Stimulated activated CD8-positive, alpha-beta memory T cell treated with anti-CD3 and anti-CD28 coated beads, Interleukin-15, amount 100 ng/mL, for 1 hour (primary cell): ENCODE measurements at regions not wholly inside any gene's neighbourhood (a gene's known extent, or its start where the extent isn't known, plus 50 kb on each side); places are given as distances from the start of the nearest gene placed in this dataset.
"Not testable (repeated sequence)": the region's sequence is repeated elsewhere in the genome, so short reads cannot be mapped to it uniquely, and the experiment has no call there.

Experiments used
- DNase-seq: peaks from one replicate; pipeline ENCODE4 v3.0.0-alpha.2; 2020; ENCODE audit warnings: low read depth

DNA sequence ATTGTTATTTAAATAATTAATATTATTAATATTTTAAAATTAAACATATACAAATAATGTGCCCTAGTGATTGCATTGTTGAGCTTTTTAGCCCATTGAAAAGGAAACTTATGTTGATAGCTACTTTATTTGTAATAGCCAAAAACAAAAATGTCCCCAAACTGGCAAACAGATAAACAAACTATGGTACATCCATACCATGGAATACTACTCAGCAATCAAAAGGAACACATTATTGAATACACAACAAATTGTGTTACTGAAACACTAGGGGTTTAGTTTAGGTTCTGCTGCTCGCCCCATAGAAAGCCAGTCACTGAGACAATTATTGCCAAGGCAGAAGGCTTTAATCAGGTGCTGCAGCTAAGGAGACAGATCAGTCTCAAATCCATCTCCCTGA lies 239.7 kb upstream of the KITLG start:
- no peak for DNase-seq

GRCh38 chr12:88816201-88816600 lies 235.9 kb upstream of the KITLG start:
- no peak for DNase-seq

DNA sequence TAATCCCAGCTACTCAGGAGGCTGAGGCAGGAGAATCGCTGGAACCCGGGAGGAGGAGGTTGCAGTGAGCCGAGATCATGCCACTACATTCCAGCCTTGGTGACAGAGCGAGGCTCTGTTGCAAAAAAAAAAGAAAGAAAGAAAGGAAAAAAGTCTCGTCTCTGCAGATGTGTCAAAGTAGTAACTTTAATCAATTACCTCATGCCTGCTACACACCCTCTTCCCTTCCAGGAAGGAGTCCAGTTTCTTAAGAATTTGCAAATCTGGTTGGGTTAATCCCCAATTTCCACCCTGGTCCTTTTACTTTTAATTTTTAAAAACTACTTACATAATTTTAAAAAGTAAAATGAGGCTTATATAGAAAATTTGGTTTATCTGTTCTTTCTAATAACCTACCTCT lies 234.5 kb upstream of the KITLG start:
- no peak for DNase-seq

DNA sequence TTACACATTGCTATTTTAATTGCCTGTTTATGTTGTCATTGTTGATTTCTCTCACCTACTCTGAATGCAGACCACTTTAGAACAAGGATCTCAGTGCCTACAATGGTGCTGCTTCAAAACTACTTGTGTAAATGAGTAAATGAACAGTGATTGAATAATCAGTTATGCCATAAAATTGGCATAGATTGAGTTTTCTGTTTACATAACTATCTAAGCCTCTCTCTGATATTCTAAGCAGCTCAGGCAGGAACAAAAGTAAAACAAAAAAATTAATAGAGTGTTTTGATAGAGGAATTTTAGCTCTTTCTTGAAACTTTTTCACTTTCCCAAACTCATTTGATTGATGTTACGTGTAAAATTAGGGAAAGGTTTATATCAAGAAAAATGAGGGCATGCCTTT lies 232.3 kb upstream of the KITLG start:
- DNase-seq = no peak

GRCh38 chr12:88810806-88811205 lies 230.5 kb upstream of the KITLG start:
- no peak for DNase-seq

GRCh38 chr12:88809841-88810240 lies 229.6 kb upstream of the KITLG start:
- not testable (repeated sequence) for DNase-seq

DNA sequence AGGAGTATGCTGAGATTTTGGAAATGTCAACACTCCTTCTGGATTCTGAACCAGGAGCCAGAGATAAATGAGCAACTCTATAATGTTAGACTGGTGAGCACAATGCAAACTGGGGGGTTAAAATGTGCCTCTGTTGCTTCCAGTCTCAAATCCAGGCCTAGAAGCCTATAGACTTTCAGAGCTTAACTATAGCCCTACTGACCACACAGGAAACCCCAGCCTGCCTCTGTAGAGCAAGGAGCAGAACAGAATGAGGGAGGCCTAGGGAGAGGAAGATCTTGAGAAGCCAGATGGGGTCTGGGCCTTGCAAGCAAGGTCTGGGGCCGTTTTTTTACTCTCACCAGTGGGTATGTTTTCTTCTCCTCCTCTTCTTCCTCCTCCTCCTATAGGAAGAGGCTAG lies 225.4 kb upstream of the KITLG start:
- DNase-seq = no peak

DNA sequence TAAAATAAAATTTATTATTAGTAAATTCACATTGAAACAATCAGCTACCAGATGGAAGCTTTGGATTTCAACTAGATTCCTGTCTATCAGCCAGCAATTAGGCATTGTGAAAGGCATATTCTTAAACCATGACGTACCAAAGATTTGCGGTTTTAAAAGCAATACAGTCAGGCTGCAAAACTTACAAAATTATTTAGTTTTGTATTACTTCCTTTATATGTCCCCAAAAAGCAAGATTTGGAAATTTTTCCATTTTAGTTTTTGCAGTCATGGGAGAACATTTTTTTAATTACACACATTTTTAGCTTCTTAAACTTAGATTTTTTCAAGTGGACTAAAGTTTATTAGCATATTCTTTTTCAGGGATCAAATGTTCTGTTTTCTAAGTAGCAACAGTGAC lies 225.0 kb upstream of the KITLG start:
- no peak for DNase-seq

DNA sequence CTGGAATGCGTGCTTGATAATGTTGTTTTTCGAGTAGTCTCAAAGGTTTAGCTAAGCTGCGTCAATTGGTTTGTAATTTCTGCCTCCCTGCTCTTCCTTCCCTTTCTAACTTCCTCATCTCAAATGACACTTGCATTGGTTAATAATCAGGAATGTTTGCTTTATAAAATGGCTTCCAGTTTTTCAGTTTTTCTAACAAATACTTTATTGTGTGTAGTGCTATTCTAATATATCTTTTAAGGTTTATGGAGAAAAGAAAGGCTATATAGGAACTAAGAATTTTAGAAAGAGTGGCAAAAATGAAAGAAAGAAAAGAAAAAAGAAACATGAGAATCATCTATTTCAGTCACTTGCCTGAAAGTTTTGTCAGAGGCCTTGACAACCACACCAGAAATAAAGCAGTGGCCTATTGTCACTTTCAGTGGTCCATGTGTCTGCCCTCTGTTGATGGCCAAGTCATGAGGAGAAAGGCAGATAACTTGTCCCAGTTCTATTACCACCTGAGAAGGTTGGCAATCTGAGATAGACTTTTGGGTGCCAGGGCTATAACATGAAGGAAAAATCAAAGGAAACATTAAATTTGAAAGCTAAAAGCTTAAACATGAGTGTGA lies 221.9 kb upstream of the KITLG start:
- DNase-seq = no peak

DNA sequence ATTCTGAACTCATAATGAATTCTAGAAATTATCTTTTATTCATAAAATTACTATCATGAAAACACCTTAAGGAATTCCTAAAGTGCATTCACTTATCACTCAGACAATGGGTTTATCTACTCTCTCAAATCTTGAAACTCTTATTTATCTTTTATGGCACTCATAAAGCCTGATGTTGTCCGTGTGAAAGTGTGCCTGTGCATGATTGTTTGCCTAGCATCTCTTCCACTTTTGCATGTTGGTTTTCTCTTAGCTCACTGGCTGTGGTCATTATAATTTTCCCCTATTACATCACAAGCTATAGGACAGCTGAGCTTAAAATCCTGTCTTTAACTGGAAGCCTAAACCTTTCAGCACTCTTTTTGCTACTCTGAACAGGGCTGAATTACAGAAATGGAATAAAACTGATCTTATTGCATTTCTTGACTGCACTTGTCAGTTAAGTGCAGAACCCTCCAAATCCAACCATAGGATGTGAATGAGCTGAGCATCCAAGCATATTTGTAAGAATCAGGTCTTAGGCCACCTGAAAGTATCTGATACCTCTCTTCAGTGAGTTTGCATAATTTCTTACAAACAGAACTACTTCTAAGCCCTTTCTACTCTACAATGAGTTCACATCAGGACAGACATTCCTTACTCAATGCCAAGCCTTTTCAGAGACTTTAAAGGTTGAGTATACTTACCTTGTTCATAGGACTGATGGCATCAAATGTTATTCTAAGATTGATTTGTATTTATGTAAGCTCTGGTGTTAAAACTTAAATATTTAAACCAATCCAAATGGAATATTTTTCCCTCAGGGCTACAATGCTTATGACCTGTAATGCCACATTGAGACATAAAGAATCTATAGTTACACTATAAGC lies 221.2 kb upstream of the KITLG start:
- DNase-seq = no peak

DNA sequence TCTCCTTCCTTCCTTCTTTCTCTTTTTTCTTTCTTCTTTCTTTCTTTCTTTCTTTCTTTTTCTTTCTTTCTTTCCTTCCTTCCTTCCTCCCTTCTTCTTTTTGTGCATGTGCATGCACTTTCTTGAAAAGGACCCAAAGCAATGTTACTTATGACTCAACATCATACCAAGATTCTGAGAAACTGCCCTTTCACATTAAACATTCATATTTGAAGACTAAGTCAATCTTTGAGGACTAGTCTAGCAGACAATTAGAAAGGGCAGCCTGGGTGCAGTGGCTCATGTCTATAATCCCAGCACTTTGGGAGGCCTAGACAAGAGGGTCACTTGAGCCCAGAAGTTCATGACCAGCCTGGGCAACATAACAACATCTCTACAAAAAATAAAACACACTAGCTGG lies 212.8 kb upstream of the KITLG start:
- DNase-seq = no peak

DNA sequence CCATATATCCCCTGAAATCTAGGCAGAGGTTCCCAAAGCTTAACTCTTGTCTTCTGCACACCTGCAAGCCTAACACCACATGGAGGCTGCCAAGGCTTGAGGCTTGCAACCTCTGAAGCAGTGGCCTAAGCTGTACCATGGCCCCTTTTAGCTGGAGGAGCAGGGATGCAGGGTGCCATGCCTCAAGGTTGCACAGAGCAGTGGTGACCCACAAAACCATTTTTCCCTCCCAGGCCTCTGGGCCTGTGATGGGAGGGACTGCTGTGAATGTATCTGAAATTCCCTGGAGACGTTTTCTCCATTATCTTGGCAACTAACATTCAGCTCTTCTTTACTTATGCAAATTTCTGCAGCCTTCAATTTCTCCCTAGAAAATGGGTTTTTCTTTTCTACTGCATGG lies 210.0 kb upstream of the KITLG start:
- no peak for DNase-seq

DNA sequence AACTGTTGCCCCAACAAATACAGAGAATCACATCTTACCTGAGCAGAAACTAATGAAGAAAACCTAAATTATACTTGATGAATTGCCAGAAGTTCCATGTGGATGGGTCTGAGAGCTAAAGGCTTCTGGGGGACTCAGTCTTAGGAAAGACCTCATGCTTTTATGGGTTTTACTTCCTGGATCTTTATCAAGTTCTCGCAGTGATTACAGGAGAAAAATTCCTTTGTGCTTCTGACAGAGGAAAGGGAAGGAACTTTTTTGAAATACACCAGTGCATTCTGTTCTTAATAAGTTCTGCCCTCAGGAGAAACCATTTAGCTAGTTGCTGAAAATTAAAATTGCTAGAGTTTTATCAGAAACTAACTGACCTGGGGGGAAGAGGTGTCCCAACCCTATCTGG lies 203.9 kb upstream of the KITLG start:
- DNase-seq = no peak

GRCh38 chr12:88782351-88782750 lies 202.1 kb upstream of the KITLG start:
- DNase-seq = no peak

GRCh38 chr12:88781909-88782308 lies 201.6 kb upstream of the KITLG start:
- no peak for DNase-seq

- DNase-seq = no peak
These were observed 197.8 kb upstream of the KITLG start for GRCh38 chr12:88778064-88778463.

DNA sequence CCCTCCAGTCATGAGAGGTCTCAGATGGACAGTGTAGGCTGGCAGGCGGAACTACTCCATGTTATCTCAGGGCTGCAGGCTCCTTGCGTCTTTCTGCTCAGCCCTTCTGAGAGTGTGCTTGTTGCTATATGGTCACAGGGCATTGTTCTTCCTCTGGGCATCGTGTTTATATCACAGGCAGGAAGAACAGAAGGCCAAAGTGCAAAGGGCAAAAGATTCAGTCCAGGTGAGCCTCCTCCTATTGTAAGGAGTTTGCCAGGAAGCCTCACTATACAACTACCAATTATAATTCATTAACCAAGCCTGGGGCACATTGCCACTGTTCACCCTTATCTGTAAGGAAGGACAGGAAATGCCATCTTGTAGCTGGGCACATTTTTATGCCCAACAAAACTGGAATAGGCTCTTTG lies 195.5 kb upstream of the KITLG start:
- no peak for DNase-seq

GRCh38 chr12:88767699-88768098 lies 187.4 kb upstream of the KITLG start:
- no peak for DNase-seq

GRCh38 chr12:88764781-88765480 lies 184.7 kb upstream of the KITLG start:
- DNase-seq = no peak

- DNase-seq = no peak
These were observed 183.3 kb upstream of the KITLG start for GRCh38 chr12:88763536-88764100.

GRCh38 chr12:88758176-88758575 lies 177.9 kb upstream of the KITLG start:
- no peak for DNase-seq

GRCh38 chr12:88756917-88757316 lies 176.6 kb upstream of the KITLG start:
- no peak for DNase-seq

DNA sequence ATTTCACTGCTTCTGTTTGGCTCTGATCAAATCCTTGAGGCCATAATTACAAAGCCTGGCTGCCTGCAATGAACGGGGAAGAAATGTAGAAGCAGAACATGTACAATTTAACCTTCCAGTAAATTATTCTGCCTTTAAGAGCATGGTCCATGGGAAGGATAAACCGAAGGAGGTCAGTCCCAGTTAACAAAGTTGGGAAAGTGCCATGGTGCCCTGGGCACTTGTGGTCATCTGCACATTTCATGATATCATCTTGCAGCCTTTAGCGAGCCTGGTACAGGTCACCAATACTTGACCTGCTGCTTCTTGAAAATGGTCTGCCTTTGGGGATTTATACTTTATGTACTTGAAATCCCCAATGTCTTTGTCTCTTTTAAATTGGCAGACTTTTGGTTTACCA lies 175.9 kb upstream of the KITLG start:
- no peak for DNase-seq
